OCI-LY7 (cell line): ENCODE measurements at regions not wholly inside any gene's neighbourhood (a gene's known extent, or its start where the extent isn't known, plus 50 kb on each side); places are given as distances from the start of the nearest gene placed in this dataset.

Experiments
- BruUV-seq: library from RNA; stranded (reverse); fragments of 400-500 nt; replicated peaks from 2 replicates; lab custom pipeline; 2021; lab: Mats Ljungman, UMichigan
- CTCF ChIA-PET: fragments of 300-600 bp; sonication (Branson Sonifier 250); formaldehyde crosslinking; loops from one replicate; lab custom pipeline; 2022; ENCODE audit warnings: antibody characterized with exemption; ENCODE audit not compliant: unreplicated experiment; lab: Charles Lee
- POLR2A ChIA-PET: fragments of 300-600 bp; sonication (Branson Sonifier 250); formaldehyde crosslinking; loops from one replicate; lab custom pipeline; 2022; ENCODE audit warnings: antibody characterized with exemption; lab: Charles Lee
- DNase-seq: peaks from one replicate; pipeline ENCODE4 v3.0.0-alpha.2; 2015; ENCODE audit warnings: low spot score
- H2AFZ ChIP-seq: fragments of 200-600 bp; sonication (generic), shearing (Covaris generic); 2 replicates; pipeline ENCODE4 v1.6.1; 2014; ENCODE audit warnings: mild to moderate bottlenecking, antibody characterized with exemption, low read length, moderate library complexity
- H3K27ac ChIP-seq: fragments of 200-600 bp; sonication (generic); 2 replicates; pipeline ENCODE4 v1.5.1; 2014; ENCODE audit warnings: mixed run types, low read depth, mild to moderate bottlenecking, moderate library complexity, low read length, inconsistent platforms; ENCODE audit not compliant: poor library complexity, severe bottlenecking
- H3K36me3 ChIP-seq: fragments of 200-600 bp; sonication (generic); 2 replicates; pipeline ENCODE4 v1.6.1; 2014; ENCODE audit warnings: mild to moderate bottlenecking, antibody characterized with exemption, low read length, moderate library complexity, mixed read lengths; ENCODE audit not compliant: insufficient read depth
- H3K4me1 ChIP-seq: fragments of 200-600 bp; sonication (generic); 2 replicates; pipeline ENCODE4 v1.5.1; 2014; ENCODE audit warnings: mild to moderate bottlenecking, low read length; ENCODE audit not compliant: insufficient read depth, poor library complexity, severe bottlenecking
- H3K4me2 ChIP-seq: fragments of 200-600 bp; sonication (generic); 2 replicates; pipeline ENCODE4 v1.6.1; 2014; ENCODE audit warnings: mild to moderate bottlenecking, low read length
- H3K4me3 ChIP-seq: fragments of 200-600 bp; sonication (generic); 2 replicates; pipeline ENCODE4 v1.5.1; 2014; ENCODE audit warnings: mild to moderate bottlenecking, low read depth, low read length; ENCODE audit not compliant: poor library complexity, severe bottlenecking
- H3K79me2 ChIP-seq: fragments of 200-600 bp; sonication (generic); 2 replicates; pipeline ENCODE4 v1.6.1; 2016; ENCODE audit warnings: low read depth, mild to moderate bottlenecking, low read length, moderate library complexity, mixed read lengths; ENCODE audit not compliant: insufficient read depth
- H3K9me2 ChIP-seq: fragments of 200-600 bp; sonication (generic); 2 replicates; pipeline ENCODE4 v1.6.1; 2016; ENCODE audit warnings: mild to moderate bottlenecking, low read length, mixed read lengths; ENCODE audit not compliant: insufficient read depth
- H3K9me3 ChIP-seq: fragments of 200-600 bp; sonication (generic); 2 replicates; pipeline ENCODE4 v1.6.1; 2014; ENCODE audit warnings: mild to moderate bottlenecking, mixed run types, low read length, mixed read lengths
- H4K20me1 ChIP-seq: fragments of 200-600 bp; sonication (generic); 2 replicates; pipeline ENCODE4 v1.6.1; 2014; ENCODE audit warnings: mild to moderate bottlenecking, antibody characterized with exemption, low read length, moderate library complexity, mixed read lengths; ENCODE audit not compliant: insufficient read depth
- EZH2phosphoT487 ChIP-seq: fragments of 200-600 bp; sonication (generic); IDR thresholded peaks from 2 replicates; pipeline ENCODE4 v1.6.1; 2018; ENCODE audit warnings: low read depth, borderline replicate concordance, mild to moderate bottlenecking, mixed run types, antibody characterized with exemption, low read length, moderate library complexity, mixed read lengths
- intact Hi-C: fragments of 100-400 bp; cut with micrococcal nuclease; formaldehyde crosslinking; loops from one replicate; pipeline ENCODE4 v1.10.0; 2022; ENCODE audit not compliant: unreplicated experiment
- TF ChIP-seq, protein P1 (sequence below): fragments of 200-600 bp; sonication (generic); conservative IDR thresholded peaks from 2 replicates; pipeline ENCODE4 v1.5.1; 2014; ENCODE audit warnings: mild to moderate bottlenecking, antibody characterized with exemption, low read length, moderate library complexity, mixed read lengths

DNA sequence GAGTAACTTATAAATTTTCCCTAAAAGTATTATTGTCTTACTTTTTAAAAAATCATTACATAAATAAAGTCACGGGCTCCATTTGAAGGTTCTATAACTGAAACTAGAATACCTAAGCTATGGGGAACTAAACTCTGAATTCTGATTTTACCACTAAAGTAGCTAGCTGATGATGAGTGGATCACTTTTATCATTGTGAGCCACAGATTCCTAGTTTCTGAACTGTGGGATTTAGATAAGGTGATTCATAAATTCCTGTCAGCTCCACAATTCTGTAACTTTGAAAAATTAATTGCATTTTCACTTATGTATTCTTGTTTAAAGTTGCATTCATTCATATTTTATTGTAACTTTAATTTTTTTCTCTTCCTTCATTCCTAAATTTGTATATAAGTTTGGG is 540.9 kb downstream of the GBA3 start:
- TF ChIP-seq EZH2phosphoT487: no peak
- TF ChIP-seq, protein P1, sequence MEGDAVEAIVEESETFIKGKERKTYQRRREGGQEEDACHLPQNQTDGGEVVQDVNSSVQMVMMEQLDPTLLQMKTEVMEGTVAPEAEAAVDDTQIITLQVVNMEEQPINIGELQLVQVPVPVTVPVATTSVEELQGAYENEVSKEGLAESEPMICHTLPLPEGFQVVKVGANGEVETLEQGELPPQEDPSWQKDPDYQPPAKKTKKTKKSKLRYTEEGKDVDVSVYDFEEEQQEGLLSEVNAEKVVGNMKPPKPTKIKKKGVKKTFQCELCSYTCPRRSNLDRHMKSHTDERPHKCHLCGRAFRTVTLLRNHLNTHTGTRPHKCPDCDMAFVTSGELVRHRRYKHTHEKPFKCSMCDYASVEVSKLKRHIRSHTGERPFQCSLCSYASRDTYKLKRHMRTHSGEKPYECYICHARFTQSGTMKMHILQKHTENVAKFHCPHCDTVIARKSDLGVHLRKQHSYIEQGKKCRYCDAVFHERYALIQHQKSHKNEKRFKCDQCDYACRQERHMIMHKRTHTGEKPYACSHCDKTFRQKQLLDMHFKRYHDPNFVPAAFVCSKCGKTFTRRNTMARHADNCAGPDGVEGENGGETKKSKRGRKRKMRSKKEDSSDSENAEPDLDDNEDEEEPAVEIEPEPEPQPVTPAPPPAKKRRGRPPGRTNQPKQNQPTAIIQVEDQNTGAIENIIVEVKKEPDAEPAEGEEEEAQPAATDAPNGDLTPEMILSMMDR: no peak
- H3K27ac ChIP-seq: no peak overlapping the region
- intact Hi-C loops: no loop called here
- no peaks in the 10 kb centered on the region for H3K9me2 ChIP-seq
- no peak overlapping the region for H2AFZ ChIP-seq
- H3K4me2 ChIP-seq: no peak overlapping the region
- ChIA-PET POLR2A (no interaction called here), CTCF (no interaction called here)
- H3K79me2 ChIP-seq: no peaks in the 10 kb centered on the region
- no peaks in the 10 kb centered on the region for H3K36me3 ChIP-seq
- no peak overlapping the region for H3K4me3 ChIP-seq
- H3K4me1 ChIP-seq: no peaks in the 10 kb centered on the region
- no peaks in the 10 kb centered on the region for H4K20me1 ChIP-seq
- no peaks in the 10 kb centered on the region for H3K9me3 ChIP-seq
- no TSS peak for BruUV-seq
- DNase-seq: no peak

DNA sequence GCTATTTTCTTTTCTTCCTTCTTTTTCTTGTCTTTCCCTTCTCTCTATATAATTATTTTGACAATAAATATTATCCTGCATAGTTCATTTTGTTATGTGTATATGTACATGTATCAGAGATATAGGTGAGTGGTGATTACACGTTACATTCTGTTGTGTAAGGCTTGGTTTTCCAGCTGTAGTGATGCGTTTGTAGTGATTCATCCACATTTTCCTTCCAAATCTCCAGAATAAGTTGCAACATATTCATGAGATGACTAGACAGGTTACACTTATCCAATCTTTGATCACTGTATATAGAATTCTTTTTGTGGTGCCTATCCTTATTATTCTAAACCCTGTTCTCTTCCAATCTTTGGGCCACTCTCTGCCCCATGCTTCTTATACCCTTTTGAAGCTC is 540.2 kb downstream of the GBA3 start:
- H3K4me2 ChIP-seq: no peak overlapping the region
- intact Hi-C loops: no loop called here
- H2AFZ ChIP-seq: no peak overlapping the region
- H3K27ac ChIP-seq: no peak overlapping the region
- H3K4me3 ChIP-seq: no peak overlapping the region
- H3K4me1 ChIP-seq: no peaks in the 10 kb centered on the region
- no TSS peak for BruUV-seq
- TF ChIP-seq, protein P1: no peak
- TF ChIP-seq EZH2phosphoT487: no peak
- no peaks in the 10 kb centered on the region for H4K20me1 ChIP-seq
- H3K9me2 ChIP-seq: no peaks in the 10 kb centered on the region
- ChIA-PET POLR2A (interaction anchor here (1.7 kb wide), 1 partner anchor 22 kb away, joined by 4 read pairs; no protein-coding TSS in a partner anchor), CTCF (no interaction called here)
- no peak for DNase-seq
- H3K36me3 ChIP-seq: no peaks in the 10 kb centered on the region
- no peaks in the 10 kb centered on the region for H3K79me2 ChIP-seq
- no peaks in the 10 kb centered on the region for H3K9me3 ChIP-seq

DNA sequence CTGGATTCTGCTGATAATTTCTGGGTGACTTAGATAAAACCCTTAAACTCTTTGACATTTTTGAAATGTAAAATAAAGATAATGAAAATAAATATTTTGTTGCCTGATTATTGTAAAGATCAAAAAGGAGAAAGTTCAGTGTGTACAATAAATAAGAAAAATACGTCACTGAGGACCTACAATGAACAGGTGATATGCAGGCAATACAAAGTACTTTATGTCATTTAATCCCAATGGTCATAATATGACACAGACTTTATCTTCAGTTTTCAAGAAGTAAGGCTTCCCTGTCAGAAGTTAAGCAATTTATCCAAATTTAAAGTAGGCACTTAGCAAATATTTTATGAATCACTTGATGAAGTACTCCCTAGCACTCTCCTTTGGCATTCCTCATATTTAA is 532.8 kb downstream of the GBA3 start:
- Histone ChIP-seq H3K79me2 (no peaks in the 10 kb centered on the region), H3K4me2 (no peak overlapping the region), H3K4me1 (no peaks in the 10 kb centered on the region), H4K20me1 (no peaks in the 10 kb centered on the region), H3K27ac (no peak overlapping the region), H3K4me3 (no peak overlapping the region), H3K9me3 (0 out of 2 replicates have a peak, but pooled peaks cover 5% of the 10 kb centered on the region), H3K36me3 (no peaks in the 10 kb centered on the region), H2AFZ (no peak overlapping the region), H3K9me2 (no peaks in the 10 kb centered on the region)
- intact Hi-C loops: no loop called here
- TF ChIP-seq, protein P1: no peak
- no peak for TF ChIP-seq EZH2phosphoT487
- no peak for DNase-seq
- BruUV-seq: no TSS peak
- CTCF ChIA-PET: no interaction called here
- POLR2A ChIA-PET: no interaction called here
